Heart left ventricle (tissue), 13 donors: ENCODE measurements at regions not wholly inside any gene's neighbourhood (a gene's known extent, or its start where the extent isn't known, plus 50 kb on each side); places are given as distances from the start of the nearest gene placed in this dataset.

Experiments used
- CTCF ChIP-seq, 12 donors: fragments of 200-600 bp; sonication (generic) in 4 of 12; IDR thresholded peaks; one replicate each; pipeline versions ENCODE4 v1.5.0 to v1.8.0; 2018 to 2022; ENCODE audit warnings: antibody characterized with exemption in 12 of 12, mild to moderate bottlenecking in 5 of 12
- POLR2A ChIP-seq, 2 donors: fragments of 450-650 bp; IDR thresholded peaks; one replicate each; pipeline ENCODE4 v1.6.1; 2017; ENCODE audit warnings: antibody characterized with exemption in 2 of 2, mild to moderate bottlenecking in 2 of 2, moderate library complexity in 2 of 2
- donor health status: ischemic (EF 13 %, LVEDD 7.1; RV severe dilation, severe dysfunction).
- donor health status: DM: no; HTN: yes; CAD: no.
- donor health status: DM: no; HTN: no; CAD: no.
- donor health status: ischemic (EF 25% LVEDD 6.9; RV normal size, moderate dysfunction).
- donor health status: ischemic (EF 25% LVEDD 5.7; RV mildly dilated, moderate dysfunction).
- donor health status: ischemic (EF 35%, LVEDD 5.7; RV mildly dilated, moderate dysfunction).
- donor health status: nonischemic (EF 11% LVEDD 7.7; RV severe dilation, severe dysfunction).
- donor health status: DM: yes; HTN: yes; CAD: no.
- donor health status: PGD.
- donor health status: ischemic (EF 29% LVEDD 5.4; RV normal size, mild dysfunction).
- donor health status: nonischemic (EF 23%, LVEDD 6.1; RV moderate dilation, normal function).

- no peak for TF ChIP-seq CTCF (IDR thresholded peaks at IDR 0.05)
- TF ChIP-seq POLR2A (IDR thresholded peaks at IDR 0.05), result no peak
These were observed 377.4 kb downstream of the LTN1 start for GRCh38 chr21:28615276-28615675.
